Tibial artery (tissue), 4 donors: ENCODE measurements at regions not wholly inside any gene's neighbourhood (a gene's known extent, or its start where the extent isn't known, plus 50 kb on each side); places are given as distances from the start of the nearest gene placed in this dataset.

Source experiments
- DNase-seq, 2 donors: peaks; one replicate each; pipeline ENCODE4 v3.0.0-alpha.2; 2019
- H3K27ac ChIP-seq, 2 donors: fragments of 200-600 bp; sonication (generic) in 1 of 2; 1 replicate in 1 of 2; 2 replicates in 1 of 2; pipeline ENCODE4 v1.5.1; 2018 to 2019; ENCODE audit warnings: mild to moderate bottlenecking in 1 of 2
- H3K27me3 ChIP-seq, 2 donors: fragments of 200-600 bp; sonication (generic) in 1 of 2; one replicate each; pipeline versions ENCODE4 v1.5.1 to v1.6.0; 2016 to 2019
- H3K36me3 ChIP-seq, 3 donors: fragments of 200-600 bp; sonication (generic) in 2 of 3; one replicate each; pipeline ENCODE4 v1.5.1; 2016 to 2019; ENCODE audit warnings: mild to moderate bottlenecking in 2 of 3
- H3K4me1 ChIP-seq, 4 donors: fragments of 200-600 bp; sonication (generic) in 2 of 4; 1 replicate in 3 of 4; 2 replicates in 1 of 4; pipeline ENCODE4 v1.5.1; 2016 to 2019
- H3K4me3 ChIP-seq, 2 donors: fragments of 200-600 bp; sonication (generic) in 1 of 2; 1 replicate in 1 of 2; 2 replicates in 1 of 2; pipeline ENCODE4 v1.5.1; 2018 to 2019; ENCODE audit warnings: mild to moderate bottlenecking in 2 of 2
- H3K9me3 ChIP-seq, 3 donors: fragments of 200-600 bp; sonication (generic) in 1 of 3; one replicate each; pipeline ENCODE4 v1.5.1; 2016 to 2019
- CTCF ChIP-seq, 2 experiments: fragments of 200-600 bp in 1 of 2; fragments of 450-650 bp in 1 of 2; IDR thresholded peaks; one replicate each; pipeline ENCODE4 v1.5.1; 2017 to 2019; ENCODE audit warnings: antibody characterized with exemption in 2 of 2, mild to moderate bottlenecking in 1 of 2, moderate library complexity in 1 of 2
- intact Hi-C: fragments of 100-400 bp; cut with DNase I; formaldehyde crosslinking; loops from one replicate; pipeline ENCODE4 v1.15.0; 2023; ENCODE audit warnings: low total_unique reads

DNA sequence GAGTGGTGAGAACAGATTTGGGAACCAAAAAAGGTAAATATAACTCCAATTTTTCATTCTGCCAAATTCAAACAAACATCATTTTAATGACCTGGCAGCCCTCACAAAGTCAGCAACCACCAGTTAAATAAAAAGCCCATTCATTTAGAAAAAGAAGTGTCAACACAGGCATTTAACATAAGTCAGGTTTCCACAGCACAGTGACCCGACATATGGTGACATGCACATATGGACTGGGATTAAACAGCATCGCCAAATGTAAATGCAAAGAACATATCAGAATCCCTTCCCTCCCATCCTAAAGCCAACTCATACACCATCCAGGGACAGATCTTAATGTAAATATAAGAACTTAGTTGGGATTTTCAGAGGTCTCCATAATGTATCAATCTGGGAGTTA lies 293.2 kb downstream of the FGFR2 start:
- intact Hi-C loops: no loop called here
- H3K27ac ChIP-seq: no peak overlapping the region

GRCh38 chr10:121306159-121306673 lies 292.0 kb downstream of the FGFR2 start:
- intact Hi-C loops: no loop called here
- no peaks in the 10 kb centered on the region for H3K27me3 ChIP-seq
- H3K4me1 ChIP-seq: no peaks in the 10 kb centered on the region
- H3K4me3 ChIP-seq: no peak overlapping the region
- DNase-seq: no peak
- no peaks in the 10 kb centered on the region for H3K9me3 ChIP-seq
- TF ChIP-seq CTCF (IDR thresholded peaks at IDR 0.05): no peak
- H3K27ac ChIP-seq: no peak overlapping the region
- no peaks in the 10 kb centered on the region for H3K36me3 ChIP-seq

More for the DNA sequence above, 293.2 kb downstream of the FGFR2 start:
- no peaks in the 10 kb centered on the region for H3K4me1 ChIP-seq
- DNase-seq: no peak
- no peak for TF ChIP-seq CTCF (IDR thresholded peaks at IDR 0.05)
- H3K4me3 ChIP-seq: no peak overlapping the region
- no peaks in the 10 kb centered on the region for H3K36me3 ChIP-seq
- no peaks in the 10 kb centered on the region for H3K27me3 ChIP-seq
- H3K9me3 ChIP-seq: no peaks in the 10 kb centered on the region

GRCh38 chr10:121307411-121307980 lies 290.7 kb downstream of the FGFR2 start:
- no peak overlapping the region for H3K27ac ChIP-seq
- no peak overlapping the region for H3K4me3 ChIP-seq
- H3K36me3 ChIP-seq: no peaks in the 10 kb centered on the region
- no peaks in the 10 kb centered on the region for H3K4me1 ChIP-seq
- H3K27me3 ChIP-seq: no peaks in the 10 kb centered on the region
- TF ChIP-seq CTCF (IDR thresholded peaks at IDR 0.05): no peak
- no peaks in the 10 kb centered on the region for H3K9me3 ChIP-seq
- DNase-seq: no peak
- intact Hi-C loops: no loop called here

DNA sequence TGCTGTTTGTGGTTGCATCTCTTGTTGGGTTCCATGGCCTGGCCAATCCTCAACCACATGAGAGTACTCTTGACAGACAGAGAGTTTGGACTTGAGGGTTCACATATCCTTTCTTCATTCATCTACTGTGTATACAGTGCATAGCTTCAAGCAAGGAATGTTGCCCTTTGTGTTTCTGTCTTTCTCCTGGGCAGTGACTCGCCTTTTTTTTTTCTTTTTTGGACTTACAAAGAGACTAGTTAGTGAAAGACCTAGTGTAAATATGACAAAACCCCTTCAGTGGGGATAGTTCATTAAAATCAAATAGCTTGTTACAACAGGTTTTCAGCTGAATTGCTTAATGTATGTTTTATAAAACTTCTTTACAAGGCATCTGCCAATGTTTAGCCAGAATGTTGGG lies 290.2 kb downstream of the FGFR2 start:
- H3K4me1 ChIP-seq: no peaks in the 10 kb centered on the region
- DNase-seq: no peak
- intact Hi-C loops: no loop called here

DNA sequence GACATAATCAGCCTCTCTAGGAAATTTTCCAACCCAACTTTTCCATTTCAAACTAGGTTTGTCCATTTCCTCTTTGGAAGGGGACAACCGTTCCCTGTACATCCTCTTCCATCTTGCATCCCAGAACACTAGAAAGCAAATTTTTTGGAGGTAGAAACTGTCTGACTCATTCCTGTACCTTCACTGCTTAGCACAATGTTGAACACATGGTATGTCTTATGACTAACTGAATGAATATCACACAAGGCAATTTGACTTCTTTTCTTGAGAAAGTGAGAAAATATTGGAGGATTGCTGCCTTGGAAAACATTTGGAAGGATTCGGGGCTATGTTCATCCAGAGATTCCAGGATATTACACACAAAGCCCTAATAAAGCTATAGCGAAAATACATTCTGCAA lies 289.1 kb downstream of the FGFR2 start:
- Histone ChIP-seq H3K27me3 (no peaks in the 10 kb centered on the region), H3K9me3 (no peaks in the 10 kb centered on the region), H3K27ac (no peak overlapping the region), H3K36me3 (no peaks in the 10 kb centered on the region), H3K4me3 (no peak overlapping the region), H3K4me1 (peaks cover 0 to 10% (median 0%) of the 10 kb centered on the region in 4 donors)
- DNase-seq: no peak
- intact Hi-C loops: no loop called here
- no peak for TF ChIP-seq CTCF (IDR thresholded peaks at IDR 0.05)

More for the DNA sequence above, 290.2 kb downstream of the FGFR2 start:
- no peak for TF ChIP-seq CTCF (IDR thresholded peaks at IDR 0.05)
- no peaks in the 10 kb centered on the region for H3K36me3 ChIP-seq
- H3K4me3 ChIP-seq: no peak overlapping the region
- no peaks in the 10 kb centered on the region for H3K9me3 ChIP-seq
- H3K27me3 ChIP-seq: no peaks in the 10 kb centered on the region
- H3K27ac ChIP-seq: no peak overlapping the region
